SU-DHL-6 (cell line): ENCODE measurements at regions not wholly inside any gene's neighbourhood (a gene's known extent, or its start where the extent isn't known, plus 50 kb on each side); places are given as distances from the start of the nearest gene placed in this dataset.

Source experiments
- CTCF ChIP-seq: fragments of 200-600 bp; sonication (generic); IDR thresholded peaks from one replicate; pipeline ENCODE4 v1.5.1; 2017; ENCODE audit warnings: antibody characterized with exemption, mild to moderate bottlenecking, low read length, moderate library complexity; ENCODE audit not compliant: insufficient read depth, poor library complexity, severe bottlenecking
- EZH2phosphoT487 ChIP-seq: fragments of 200-600 bp; sonication (generic), shearing (Covaris generic); conservative IDR thresholded peaks from 2 replicates; pipeline ENCODE4 v1.6.1; 2018; ENCODE audit warnings: mild to moderate bottlenecking, antibody characterized with exemption, low read length, moderate library complexity, mixed read lengths

GRCh38 chr2:176768185-176768584 is 444.4 kb upstream of the HNRNPA3 start:
- TF ChIP-seq CTCF (no peak), EZH2phosphoT487 (no peak)
